BE2C (cell line): ENCODE measurements at regions not wholly inside any gene's neighbourhood (a gene's known extent, or its start where the extent isn't known, plus 50 kb on each side); places are given as distances from the start of the nearest gene placed in this dataset.

Experiments used
- DNase-seq: peaks from one replicate; pipeline ENCODE4 v3.0.0-alpha.2; 2020
- H3K27me3 ChIP-seq: fragments of 250-450 bp; sonication (Bioruptor Pico); 2 replicates; pipeline ENCODE4 v1.5.1; 2020; ENCODE audit warnings: mild to moderate bottlenecking
- H3K36me3 ChIP-seq: fragments of 250-450 bp; sonication (Bioruptor Pico); 2 replicates; pipeline ENCODE4 v1.5.1; 2020; ENCODE audit warnings: mild to moderate bottlenecking
- H3K4me1 ChIP-seq: fragments of 250-450 bp; sonication (Bioruptor Pico); 2 replicates; pipeline ENCODE4 v1.5.1; 2020
- H3K4me3 ChIP-seq: 2 replicates; pipeline ENCODE4 v1.5.1; 2011; ENCODE audit warnings: low read depth, low read length
- H3K9me3 ChIP-seq: fragments of 250-450 bp; sonication (Bioruptor Pico); 2 replicates; pipeline ENCODE4 v1.5.1; 2020
- CTCF ChIP-seq: IDR thresholded peaks from 2 replicates; pipeline ENCODE4 v1.5.1; 2012; ENCODE audit warnings: mild to moderate bottlenecking, low read depth, low read length

GRCh38 chr2:104481341-104481740, 372.6 kb upstream of the POU3F3 start:
- H3K27me3 ChIP-seq: no peaks in the 10 kb centered on the region

GRCh38 chr2:104487366-104487765, 366.5 kb upstream of the POU3F3 start:
- Histone ChIP-seq H3K36me3 (no peaks in the 10 kb centered on the region), H3K4me1 (no peaks in the 10 kb centered on the region), H3K27me3 (no peaks in the 10 kb centered on the region), H3K4me3 (no peak overlapping the region), H3K9me3 (no peaks in the 10 kb centered on the region)
- TF ChIP-seq CTCF: no peak
- no peak for DNase-seq

More at GRCh38 chr2:104481341-104481740, 372.6 kb upstream of the POU3F3 start:
- no peak for TF ChIP-seq CTCF
- no peaks in the 10 kb centered on the region for H3K4me1 ChIP-seq
- no peak overlapping the region for H3K4me3 ChIP-seq
- H3K36me3 ChIP-seq: no peaks in the 10 kb centered on the region
- no peaks in the 10 kb centered on the region for H3K9me3 ChIP-seq
- DNase-seq: no peak

GRCh38 chr2:104493698-104494097, 360.2 kb upstream of the POU3F3 start:
- H3K9me3 ChIP-seq: no peaks in the 10 kb centered on the region
- no peaks in the 10 kb centered on the region for H3K4me1 ChIP-seq
- no peak overlapping the region for H3K4me3 ChIP-seq
- DNase-seq: no peak
- H3K36me3 ChIP-seq: no peaks in the 10 kb centered on the region
- no peaks in the 10 kb centered on the region for H3K27me3 ChIP-seq
- no peak for TF ChIP-seq CTCF

- DNase-seq: no peak
- H3K4me1 ChIP-seq: no peaks in the 10 kb centered on the region
- H3K36me3 ChIP-seq: no peaks in the 10 kb centered on the region
- H3K4me3 ChIP-seq: no peak overlapping the region
- H3K9me3 ChIP-seq: no peaks in the 10 kb centered on the region
- H3K27me3 ChIP-seq: no peaks in the 10 kb centered on the region
- no peak for TF ChIP-seq CTCF
Measured at GRCh38 chr2:104501342-104501741, 352.6 kb upstream of the POU3F3 start.

GRCh38 chr2:104501929-104502328, 352.0 kb upstream of the POU3F3 start:
- no peaks in the 10 kb centered on the region for H3K36me3 ChIP-seq
- no peaks in the 10 kb centered on the region for H3K27me3 ChIP-seq
- H3K4me1 ChIP-seq: no peaks in the 10 kb centered on the region
- DNase-seq: no peak
- H3K9me3 ChIP-seq: no peaks in the 10 kb centered on the region
- no peak for TF ChIP-seq CTCF
- no peak overlapping the region for H3K4me3 ChIP-seq

- Histone ChIP-seq H3K27me3 (no peaks in the 10 kb centered on the region), H3K36me3 (no peaks in the 10 kb centered on the region), H3K9me3 (no peaks in the 10 kb centered on the region), H3K4me1 (no peaks in the 10 kb centered on the region), H3K4me3 (no peak overlapping the region)
- DNase-seq: no peak
- TF ChIP-seq CTCF: no peak
Measured at GRCh38 chr2:104502901-104503300, 351.0 kb upstream of the POU3F3 start.
